Hepatocyte (in vitro differentiated cells): ENCODE measurements at regions not wholly inside any gene's neighbourhood (a gene's known extent, or its start where the extent isn't known, plus 50 kb on each side); places are given as distances from the start of the nearest gene placed in this dataset.

Experiments
- EZH2phosphoT487 ChIP-seq: fragments of 200-600 bp; sonication (generic); IDR thresholded peaks from one replicate; pipeline ENCODE4 v1.6.1; 2018; ENCODE audit warnings: antibody characterized with exemption, mild to moderate bottlenecking, low read depth, moderate library complexity; ENCODE audit not compliant: unreplicated experiment, severe bottlenecking
- TF ChIP-seq, protein P1 (sequence below): fragments of 200-600 bp; sonication (generic); IDR thresholded peaks from 2 replicates; pipeline ENCODE4 v1.5.1; 2016; ENCODE audit warnings: antibody characterized with exemption, mild to moderate bottlenecking; ENCODE audit not compliant: poor library complexity

DNA sequence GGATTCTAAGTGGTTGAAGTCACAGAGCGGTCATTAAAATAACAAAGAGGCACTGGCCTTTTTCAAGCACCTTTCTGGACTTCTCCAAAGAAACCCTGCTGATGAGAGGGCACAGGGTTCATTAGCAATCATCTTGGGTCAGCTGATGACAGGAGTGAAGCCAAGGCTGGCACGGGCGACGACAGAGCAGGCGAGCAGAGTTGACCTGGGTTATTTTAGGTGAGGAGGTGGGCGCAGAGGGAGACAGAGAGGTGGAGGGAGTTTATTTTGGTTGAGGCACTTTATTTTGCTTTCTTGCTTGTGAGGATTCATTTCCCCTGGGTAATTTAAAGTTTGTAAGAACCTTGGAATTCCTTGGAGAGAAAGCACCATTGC, 57.9 kb downstream of the OLIG1 start:
- no peak for TF ChIP-seq EZH2phosphoT487
- TF ChIP-seq, protein P1, sequence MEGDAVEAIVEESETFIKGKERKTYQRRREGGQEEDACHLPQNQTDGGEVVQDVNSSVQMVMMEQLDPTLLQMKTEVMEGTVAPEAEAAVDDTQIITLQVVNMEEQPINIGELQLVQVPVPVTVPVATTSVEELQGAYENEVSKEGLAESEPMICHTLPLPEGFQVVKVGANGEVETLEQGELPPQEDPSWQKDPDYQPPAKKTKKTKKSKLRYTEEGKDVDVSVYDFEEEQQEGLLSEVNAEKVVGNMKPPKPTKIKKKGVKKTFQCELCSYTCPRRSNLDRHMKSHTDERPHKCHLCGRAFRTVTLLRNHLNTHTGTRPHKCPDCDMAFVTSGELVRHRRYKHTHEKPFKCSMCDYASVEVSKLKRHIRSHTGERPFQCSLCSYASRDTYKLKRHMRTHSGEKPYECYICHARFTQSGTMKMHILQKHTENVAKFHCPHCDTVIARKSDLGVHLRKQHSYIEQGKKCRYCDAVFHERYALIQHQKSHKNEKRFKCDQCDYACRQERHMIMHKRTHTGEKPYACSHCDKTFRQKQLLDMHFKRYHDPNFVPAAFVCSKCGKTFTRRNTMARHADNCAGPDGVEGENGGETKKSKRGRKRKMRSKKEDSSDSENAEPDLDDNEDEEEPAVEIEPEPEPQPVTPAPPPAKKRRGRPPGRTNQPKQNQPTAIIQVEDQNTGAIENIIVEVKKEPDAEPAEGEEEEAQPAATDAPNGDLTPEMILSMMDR, result no peak
